Activated naive CD8-positive, alpha-beta T cell treated with anti-CD3 and anti-CD28 coated beads, Interleukin-2, amount 10 ng/mL, durations not matched to agents 7 days and 5 days (primary cell): ENCODE measurements at regions not wholly inside any gene's neighbourhood (a gene's known extent, or its start where the extent isn't known, plus 50 kb on each side); places are given as distances from the start of the nearest gene placed in this dataset.

ENCODE experiments used
- ATAC-seq: fragments of 150-1000 bp; cut with Tn5 transposase; one replicate; pipeline ENCODE4 v1.10.0; 2021; ENCODE audit warnings: low read depth, moderate library complexity
- POLR2A ChIA-PET: fragments of 350-600 bp; sonication (Branson Sonifier 250); formaldehyde crosslinking; loops from one replicate; lab custom pipeline; 2021; ENCODE audit warnings: antibody characterized with exemption; lab: Charles Lee
- DNase-seq: peaks from one replicate; pipeline ENCODE4 v3.0.0; 2021
- H3K27ac Mint-ChIP-seq: one replicate; pipeline ENCODE4 v1.8.0; 2022; ENCODE audit warnings: mild to moderate bottlenecking, mixed read lengths
- H3K27me3 Mint-ChIP-seq: one replicate; pipeline ENCODE4 v1.8.0; 2022; ENCODE audit warnings: mild to moderate bottlenecking, moderate library complexity, mixed read lengths
- H3K36me3 Mint-ChIP-seq: one replicate; pipeline ENCODE4 v1.8.0; 2021; ENCODE audit warnings: mild to moderate bottlenecking, mixed read lengths
- H3K4me1 Mint-ChIP-seq: one replicate; pipeline ENCODE4 v1.8.0; 2021; ENCODE audit warnings: mixed read lengths
- H3K4me3 Mint-ChIP-seq: one replicate; pipeline ENCODE4 v1.8.0; 2022; ENCODE audit warnings: mild to moderate bottlenecking, moderate library complexity, mixed read lengths
- H3K9me3 Mint-ChIP-seq: one replicate; pipeline ENCODE4 v1.8.0; 2021; ENCODE audit warnings: mixed read lengths

GRCh38 chr22:49721211-49721763 is 106.4 kb downstream of the BRD1 start:
- no peaks in the 10 kb centered on the region for H3K36me3 Mint-ChIP-seq
- H3K27me3 Mint-ChIP-seq = peaks cover 10% of the 10 kb centered on the region
- POLR2A ChIA-PET = no interaction called here
- H3K27ac Mint-ChIP-seq = no peak overlapping the region
- ATAC-seq = no peak
- DNase-seq = no peak
- H3K9me3 Mint-ChIP-seq = no peaks in the 10 kb centered on the region
- H3K4me3 Mint-ChIP-seq = no peak overlapping the region
- H3K4me1 Mint-ChIP-seq = peaks cover 8% of the 10 kb centered on the region

DNA sequence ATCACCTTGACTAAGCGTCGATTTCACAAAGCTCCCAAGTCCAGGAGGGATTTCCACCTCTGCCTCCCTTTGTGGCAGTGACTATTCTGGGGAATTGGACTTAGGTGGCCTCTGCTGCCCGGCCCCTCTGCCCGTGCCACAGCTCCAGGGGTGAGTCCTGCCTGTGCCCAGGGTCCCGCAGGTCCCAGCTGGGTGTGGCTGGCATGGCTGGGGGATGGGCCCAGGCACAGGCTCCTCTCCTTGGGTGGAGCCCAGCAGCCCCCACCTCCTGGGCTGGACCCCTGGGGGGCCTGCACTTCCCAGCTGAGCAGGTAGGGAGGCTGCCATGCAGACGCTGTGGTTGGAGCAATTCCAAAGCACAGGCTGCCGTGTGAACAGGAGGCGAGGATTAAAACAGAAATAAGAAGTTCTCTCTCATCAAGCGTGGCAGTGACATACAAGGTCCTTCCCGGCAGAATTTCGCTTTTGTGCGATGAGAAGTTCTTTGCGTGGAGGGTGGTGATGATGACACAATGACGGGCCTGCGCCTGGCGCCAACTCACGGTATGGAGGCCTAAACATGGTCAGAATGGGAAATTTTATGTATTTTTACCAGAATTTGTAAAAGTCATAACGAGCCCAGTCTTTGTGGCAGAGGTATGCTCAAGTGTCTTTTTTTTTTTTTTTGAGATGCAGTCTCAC is 107.3 kb downstream of the BRD1 start:
- Mint-ChIP-seq H3K36me3 (no peaks in the 10 kb centered on the region), H3K4me1 (peaks cover 9% of the 10 kb centered on the region), H3K4me3 (no peak overlapping the region), H3K27me3 (peaks cover 6% of the 10 kb centered on the region), H3K27ac (no peak overlapping the region), H3K9me3 (no peaks in the 10 kb centered on the region)
- ATAC-seq = no peak
- no peak for DNase-seq
- POLR2A ChIA-PET = interaction anchor here (0.6 kb wide), 1 partner anchor 901 kb away, joined by 6 read pairs; no protein-coding TSS in a partner anchor

- no peak for DNase-seq
- no peak overlapping the region for H3K27ac Mint-ChIP-seq
- POLR2A ChIA-PET = no interaction called here
- peaks cover 9% of the 10 kb centered on the region for H3K4me1 Mint-ChIP-seq
- H3K27me3 Mint-ChIP-seq = peaks cover 6% of the 10 kb centered on the region
- no peak for ATAC-seq
- H3K9me3 Mint-ChIP-seq = no peaks in the 10 kb centered on the region
- no peaks in the 10 kb centered on the region for H3K36me3 Mint-ChIP-seq
- no peak overlapping the region for H3K4me3 Mint-ChIP-seq
Observed at GRCh38 chr22:49719046-49719445, 108.6 kb downstream of the BRD1 start.

GRCh38 chr22:49718396-49718795 is 109.3 kb downstream of the BRD1 start:
- no peak overlapping the region for H3K4me3 Mint-ChIP-seq
- H3K27me3 Mint-ChIP-seq = peaks cover 1% of the 10 kb centered on the region
- POLR2A ChIA-PET = no interaction called here
- peaks cover 3% of the 10 kb centered on the region for H3K4me1 Mint-ChIP-seq
- H3K9me3 Mint-ChIP-seq = no peaks in the 10 kb centered on the region
- ATAC-seq = no peak
- DNase-seq = no peak
- H3K36me3 Mint-ChIP-seq = no peaks in the 10 kb centered on the region
- no peak overlapping the region for H3K27ac Mint-ChIP-seq

DNA sequence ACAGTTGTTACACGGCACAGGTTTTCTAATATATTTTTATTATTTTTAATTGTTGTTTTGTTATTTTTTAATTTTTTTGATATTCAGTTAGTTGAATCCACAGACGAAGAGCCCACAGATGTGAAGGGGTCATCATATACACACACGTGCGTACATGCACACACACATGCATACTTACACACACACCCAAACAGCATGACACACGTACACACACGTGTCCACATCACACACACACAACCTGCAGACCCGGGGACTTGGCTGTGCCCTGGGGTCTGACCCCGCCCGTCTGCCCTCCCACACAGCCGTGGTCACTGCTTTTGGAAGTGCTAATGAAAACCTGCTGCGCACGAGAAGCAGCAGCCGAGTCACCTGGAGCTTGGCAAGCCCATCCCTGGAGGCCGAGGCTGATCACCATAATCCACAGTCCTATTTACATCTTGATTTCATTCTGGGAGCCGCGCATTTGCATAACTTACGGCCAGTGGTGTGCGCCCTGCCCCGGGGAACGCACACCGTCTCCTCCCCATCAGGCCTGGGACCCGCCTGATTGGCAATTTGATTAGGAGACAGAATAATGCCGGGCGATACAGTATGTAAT is 110.3 kb downstream of the BRD1 start:
- no peak for ATAC-seq
- Mint-ChIP-seq H3K36me3 (no peaks in the 10 kb centered on the region), H3K27me3 (no peaks in the 10 kb centered on the region), H3K9me3 (no peaks in the 10 kb centered on the region), H3K4me3 (no peak overlapping the region), H3K4me1 (peaks cover 1% of the 10 kb centered on the region), H3K27ac (no peak overlapping the region)
- POLR2A ChIA-PET = no interaction called here
- DNase-seq = no peak

- Mint-ChIP-seq H3K4me1 (peaks cover 1% of the 10 kb centered on the region), H3K36me3 (no peaks in the 10 kb centered on the region), H3K9me3 (no peaks in the 10 kb centered on the region), H3K27ac (no peak overlapping the region), H3K4me3 (no peak overlapping the region), H3K27me3 (peaks cover 3% of the 10 kb centered on the region)
- POLR2A ChIA-PET = no interaction called here
- DNase-seq (no peak), ATAC-seq (no peak)
Observed at GRCh38 chr22:49716441-49716840, 111.2 kb downstream of the BRD1 start.

DNA sequence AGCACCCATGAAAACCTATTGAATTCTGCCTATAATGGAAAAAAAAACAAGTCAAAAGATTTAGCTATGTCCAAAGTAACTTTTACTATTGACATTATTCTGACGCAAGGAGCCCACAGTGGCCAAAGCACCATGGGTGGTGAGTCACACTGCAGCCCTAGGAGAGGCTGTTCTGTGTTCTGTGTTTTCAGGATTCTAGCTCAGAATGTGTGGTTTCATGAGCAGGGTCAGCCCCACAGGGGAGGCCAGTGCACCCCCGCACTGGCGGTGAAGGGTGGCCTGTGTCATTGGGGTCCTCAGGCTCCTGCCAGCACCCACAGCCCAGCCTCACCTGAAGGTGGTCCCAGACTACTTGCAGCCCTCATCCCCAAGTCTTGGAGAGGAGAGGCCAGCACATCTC is 112.2 kb downstream of the BRD1 start:
- Mint-ChIP-seq H3K4me3 (no peak overlapping the region), H3K4me1 (peaks cover 1% of the 10 kb centered on the region), H3K27me3 (peaks cover 7% of the 10 kb centered on the region), H3K27ac (no peak overlapping the region), H3K36me3 (no peaks in the 10 kb centered on the region), H3K9me3 (no peaks in the 10 kb centered on the region)
- no peak for DNase-seq
- no peak for ATAC-seq
- POLR2A ChIA-PET = no interaction called here

GRCh38 chr22:49713003-49713402 is 114.7 kb downstream of the BRD1 start:
- ATAC-seq (no peak), DNase-seq (no peak)
- H3K27ac Mint-ChIP-seq = no peak overlapping the region
- peaks cover 8% of the 10 kb centered on the region for H3K27me3 Mint-ChIP-seq
- peaks cover 1% of the 10 kb centered on the region for H3K4me1 Mint-ChIP-seq
- no peak overlapping the region for H3K4me3 Mint-ChIP-seq
- H3K9me3 Mint-ChIP-seq = peaks cover 5% of the 10 kb centered on the region
- H3K36me3 Mint-ChIP-seq = no peaks in the 10 kb centered on the region
- POLR2A ChIA-PET = no interaction called here

DNA sequence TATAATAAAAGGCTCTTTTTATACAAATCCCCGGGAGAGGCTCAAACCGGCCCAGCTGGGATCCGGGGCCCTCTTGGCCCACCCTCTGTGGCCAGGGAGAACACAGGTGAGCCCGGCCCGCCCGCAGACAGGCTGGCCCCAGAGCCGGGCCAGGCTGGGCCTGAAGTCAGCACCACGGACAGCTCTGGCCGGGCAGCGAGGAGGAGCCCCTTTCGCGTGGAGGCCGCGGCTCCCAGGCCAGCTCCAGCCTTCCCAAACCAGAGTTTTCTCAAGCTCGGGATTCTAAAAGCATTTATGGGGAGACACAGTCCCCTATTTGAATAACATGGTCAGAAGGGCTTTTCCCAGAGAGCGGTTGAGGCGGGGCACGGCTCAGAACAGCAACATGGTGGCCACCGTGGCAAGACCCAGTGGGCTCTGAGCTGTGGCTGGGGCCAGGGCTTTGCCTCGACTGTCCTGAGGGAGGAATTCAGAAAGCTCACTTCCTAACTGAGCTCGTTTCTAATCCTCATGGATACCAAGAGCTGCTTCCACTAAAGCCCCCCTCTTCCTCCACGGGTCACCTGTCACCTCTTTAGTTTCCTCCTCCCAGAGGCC is 115.4 kb downstream of the BRD1 start:
- DNase-seq (peak; percentile 61), ATAC-seq (no peak)
- no peak overlapping the region for H3K4me3 Mint-ChIP-seq
- no peaks in the 10 kb centered on the region for H3K36me3 Mint-ChIP-seq
- peaks cover 1% of the 10 kb centered on the region for H3K4me1 Mint-ChIP-seq
- no peak overlapping the region for H3K27ac Mint-ChIP-seq
- H3K9me3 Mint-ChIP-seq = peaks cover 5% of the 10 kb centered on the region
- POLR2A ChIA-PET = no interaction called here
- peaks cover 8% of the 10 kb centered on the region for H3K27me3 Mint-ChIP-seq

DNA sequence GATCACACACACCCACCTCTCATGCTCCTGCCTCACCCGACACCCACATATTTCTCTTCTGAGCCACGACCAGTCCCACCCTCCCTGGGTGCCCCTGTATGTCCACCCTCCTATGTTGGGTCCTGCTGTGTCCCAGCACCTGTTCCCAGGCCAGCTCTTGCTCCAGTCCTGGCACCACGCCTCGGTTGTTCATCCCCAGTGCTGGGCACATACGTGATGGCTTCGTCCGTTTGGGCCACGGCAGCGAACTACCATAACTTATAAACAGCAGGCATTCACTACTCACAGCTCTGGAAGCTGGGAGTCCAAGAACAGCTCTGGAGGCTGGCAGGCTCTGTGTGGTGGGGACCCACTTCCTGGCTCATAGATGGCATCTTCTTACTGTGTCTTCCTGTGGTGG is 116.9 kb downstream of the BRD1 start:
- H3K36me3 Mint-ChIP-seq = no peaks in the 10 kb centered on the region
- H3K9me3 Mint-ChIP-seq = peaks cover 5% of the 10 kb centered on the region
- ATAC-seq = no peak
- no peak for DNase-seq
- peaks cover 10% of the 10 kb centered on the region for H3K27me3 Mint-ChIP-seq
- POLR2A ChIA-PET = no interaction called here
- no peak overlapping the region for H3K4me3 Mint-ChIP-seq
- no peak overlapping the region for H3K27ac Mint-ChIP-seq
- no peaks in the 10 kb centered on the region for H3K4me1 Mint-ChIP-seq

GRCh38 chr22:49709464-49709863 is 118.2 kb downstream of the BRD1 start:
- no peak for DNase-seq
- peaks cover 5% of the 10 kb centered on the region for H3K9me3 Mint-ChIP-seq

DNA sequence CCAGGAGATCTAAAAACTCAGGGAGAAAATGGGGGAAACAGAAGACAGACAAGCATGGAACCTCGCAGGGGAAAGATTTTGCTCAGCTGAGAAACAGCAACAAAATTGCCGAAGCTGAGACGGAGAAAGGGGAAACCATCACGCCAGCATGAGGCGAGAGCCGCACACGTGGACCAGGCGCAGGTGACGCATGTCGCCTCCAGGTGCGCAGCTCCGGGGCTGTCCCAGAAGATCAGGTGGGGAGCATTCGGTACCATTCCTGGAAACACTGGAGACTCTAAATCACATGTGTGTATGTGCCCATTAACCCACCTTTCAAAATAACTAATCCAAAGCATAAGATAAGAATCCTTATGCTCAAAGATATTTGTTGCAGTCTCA is 121.7 kb downstream of the BRD1 start:
- H3K36me3 Mint-ChIP-seq = peaks cover 3% of the 10 kb centered on the region
- no peak overlapping the region for H3K27ac Mint-ChIP-seq
- POLR2A ChIA-PET = no interaction called here
- H3K4me3 Mint-ChIP-seq = no peak overlapping the region
- DNase-seq (no peak), ATAC-seq (no peak)
- no peaks in the 10 kb centered on the region for H3K4me1 Mint-ChIP-seq
- peaks cover 26% of the 10 kb centered on the region for H3K27me3 Mint-ChIP-seq
- peaks cover 14% of the 10 kb centered on the region for H3K9me3 Mint-ChIP-seq

More at GRCh38 chr22:49709464-49709863, 118.2 kb downstream of the BRD1 start:
- Mint-ChIP-seq H3K4me3 (no peak overlapping the region), H3K27ac (no peak overlapping the region), H3K4me1 (no peaks in the 10 kb centered on the region), H3K27me3 (peaks cover 16% of the 10 kb centered on the region), H3K36me3 (no peaks in the 10 kb centered on the region)
- no peak for ATAC-seq
- POLR2A ChIA-PET = no interaction called here

DNA sequence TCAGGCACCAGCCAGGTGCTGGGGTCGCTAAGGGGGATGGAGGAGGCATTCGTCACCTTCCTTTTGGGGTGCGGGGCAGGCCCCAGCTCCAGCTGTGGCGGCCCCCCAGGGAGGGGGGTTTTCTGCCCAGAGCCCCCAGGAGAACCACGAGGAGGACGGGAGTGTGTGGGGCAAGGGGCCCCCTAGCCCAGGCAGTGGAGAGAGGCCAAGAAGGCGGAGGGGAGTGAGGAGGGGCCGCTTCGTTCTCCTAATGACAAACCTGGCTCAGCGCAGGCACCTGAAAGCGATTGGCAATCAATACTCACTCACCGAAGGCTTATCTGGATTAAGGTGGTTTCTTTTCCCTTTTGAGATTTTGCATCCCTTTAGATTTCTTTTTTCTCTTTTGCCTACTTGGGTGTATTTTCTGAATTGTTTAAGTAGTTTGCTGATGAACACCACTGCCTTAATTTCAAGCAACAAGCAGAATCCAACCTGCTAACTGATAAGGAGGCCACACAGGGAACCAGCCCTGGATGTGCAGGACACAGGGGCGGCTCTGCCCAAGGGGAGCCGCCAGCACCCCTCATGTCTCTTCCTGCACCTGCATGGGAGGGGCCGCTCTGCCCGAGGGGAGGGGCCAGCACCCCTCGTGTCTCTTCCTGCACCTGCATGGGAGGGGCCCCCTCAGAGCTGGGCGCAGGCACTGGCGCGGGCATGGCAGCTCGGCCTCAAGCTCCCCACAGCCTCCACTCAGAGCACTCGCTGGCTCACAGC is 122.3 kb downstream of the BRD1 start:
- Mint-ChIP-seq H3K9me3 (peaks cover 14% of the 10 kb centered on the region), H3K27ac (no peak overlapping the region), H3K4me1 (no peaks in the 10 kb centered on the region), H3K36me3 (peaks cover 3% of the 10 kb centered on the region), H3K4me3 (no peak overlapping the region), H3K27me3 (peaks cover 22% of the 10 kb centered on the region)
- DNase-seq = no peak
- ATAC-seq = no peak
- POLR2A ChIA-PET = no interaction called here
